OCI-LY1 (cell line): ENCODE measurements at regions not wholly inside any gene's neighbourhood (a gene's known extent, or its start where the extent isn't known, plus 50 kb on each side); places are given as distances from the start of the nearest gene placed in this dataset.

Source experiments
- CTCF ChIP-seq: fragments of 200-600 bp; sonication (generic), shearing (Covaris generic); IDR thresholded peaks from 2 replicates; pipeline ENCODE4 v1.5.1; 2017; ENCODE audit warnings: mild to moderate bottlenecking, antibody characterized with exemption, low read length, moderate library complexity, mixed read lengths
- EZH2 ChIP-seq: fragments of 200-600 bp; sonication (generic), shearing (Covaris generic); IDR thresholded peaks from 2 replicates; pipeline ENCODE4 v1.8.0; 2017; ENCODE audit warnings: borderline replicate concordance, mixed run types, mild to moderate bottlenecking, antibody characterized with exemption, low read length, moderate library complexity, mixed read lengths

GRCh38 chr6:153442096-153442495, 311.0 kb upstream of the RGS17 start:
- TF ChIP-seq CTCF: no peak
- TF ChIP-seq EZH2: no peak
